CD4-positive, alpha-beta T cell treated with Interferon gamma for 1 hour (primary cell): ENCODE measurements at regions not wholly inside any gene's neighbourhood (a gene's known extent, or its start where the extent isn't known, plus 50 kb on each side); places are given as distances from the start of the nearest gene placed in this dataset.

ENCODE experiments used
- DNase-seq: peaks from one replicate; pipeline ENCODE4 v3.0.0-alpha.2; 2020

- no peak for DNase-seq
Measured at GRCh38 chr20:39106791-39107190, 144.6 kb downstream of the DHX35 start.

- DNase-seq: no peak
Measured at GRCh38 chr20:39105551-39105950, 143.4 kb downstream of the DHX35 start.

GRCh38 chr20:39103732-39104131 lies 141.6 kb downstream of the DHX35 start:
- DNase-seq: no peak

- no peak for DNase-seq
Measured at GRCh38 chr20:39103305-39103704, 141.2 kb downstream of the DHX35 start.

GRCh38 chr20:39101895-39102294 lies 139.8 kb downstream of the DHX35 start:
- no peak for DNase-seq

- DNase-seq: no peak
Measured at GRCh38 chr20:39100691-39101090, 138.5 kb downstream of the DHX35 start.

GRCh38 chr20:39097889-39098288 lies 135.7 kb downstream of the DHX35 start:
- no peak for DNase-seq

- DNase-seq: no peak
Measured at GRCh38 chr20:39095870-39096269, 133.7 kb downstream of the DHX35 start.

GRCh38 chr20:39094391-39094790 lies 132.2 kb downstream of the DHX35 start:
- no peak for DNase-seq

- no peak for DNase-seq
Measured at GRCh38 chr20:39092733-39093410, 130.7 kb downstream of the DHX35 start.

GRCh38 chr20:39090906-39091305 lies 128.8 kb downstream of the DHX35 start:
- DNase-seq: no peak

- DNase-seq: no peak
Measured at GRCh38 chr20:39089797-39090196, 127.7 kb downstream of the DHX35 start.
